ENCODE measurements at regions not wholly inside any gene's neighbourhood (a gene's known extent, or its start where the extent isn't known, plus 50 kb on each side); places are given as distances from the start of the nearest gene placed in this dataset.

DNA sequence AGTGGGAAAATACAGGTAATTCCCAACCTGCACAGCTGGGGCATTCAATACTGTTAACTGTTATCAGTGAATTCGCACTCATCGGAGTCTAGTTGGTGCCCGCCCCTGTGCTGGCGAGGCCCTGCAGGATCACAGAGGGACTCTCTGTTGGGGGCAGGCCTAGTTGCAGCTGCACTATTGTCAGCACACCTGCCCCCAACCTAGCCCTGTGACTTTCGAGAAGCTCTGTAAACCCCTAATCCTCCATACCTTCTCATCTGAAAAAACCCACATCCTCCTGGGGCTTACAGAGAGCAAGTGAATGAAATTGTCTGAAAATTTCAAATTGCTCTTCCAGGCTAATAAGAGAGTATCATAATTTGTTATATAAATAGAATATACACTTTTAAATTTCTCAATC, 132.2 kb upstream of the NUDT4 start:
- Mint-ChIP-seq H3K4me3 (peak overlapping the region; percentile 40), H3K4me1 (ENCODE audit: low read depth) (peaks cover 48% of the 10 kb centered on the region), H3K9me3 (no peaks in the 10 kb centered on the region), H3K27me3 (no peaks in the 10 kb centered on the region), H3K36me3 (ENCODE audit: low read depth) (no peaks in the 10 kb centered on the region), H3K27ac (peak overlapping the region; percentile 92)
- ATAC-seq (peak; percentile 93), DNase-seq (peak; percentile 82)
- POLR2A ChIA-PET, result interaction anchor here (1.6 kb wide), 1 partner anchor 133 kb away, joined by 4 read pairs; no protein-coding TSS in a partner anchor
- TF ChIP-seq, protein P1, sequence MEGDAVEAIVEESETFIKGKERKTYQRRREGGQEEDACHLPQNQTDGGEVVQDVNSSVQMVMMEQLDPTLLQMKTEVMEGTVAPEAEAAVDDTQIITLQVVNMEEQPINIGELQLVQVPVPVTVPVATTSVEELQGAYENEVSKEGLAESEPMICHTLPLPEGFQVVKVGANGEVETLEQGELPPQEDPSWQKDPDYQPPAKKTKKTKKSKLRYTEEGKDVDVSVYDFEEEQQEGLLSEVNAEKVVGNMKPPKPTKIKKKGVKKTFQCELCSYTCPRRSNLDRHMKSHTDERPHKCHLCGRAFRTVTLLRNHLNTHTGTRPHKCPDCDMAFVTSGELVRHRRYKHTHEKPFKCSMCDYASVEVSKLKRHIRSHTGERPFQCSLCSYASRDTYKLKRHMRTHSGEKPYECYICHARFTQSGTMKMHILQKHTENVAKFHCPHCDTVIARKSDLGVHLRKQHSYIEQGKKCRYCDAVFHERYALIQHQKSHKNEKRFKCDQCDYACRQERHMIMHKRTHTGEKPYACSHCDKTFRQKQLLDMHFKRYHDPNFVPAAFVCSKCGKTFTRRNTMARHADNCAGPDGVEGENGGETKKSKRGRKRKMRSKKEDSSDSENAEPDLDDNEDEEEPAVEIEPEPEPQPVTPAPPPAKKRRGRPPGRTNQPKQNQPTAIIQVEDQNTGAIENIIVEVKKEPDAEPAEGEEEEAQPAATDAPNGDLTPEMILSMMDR (IDR thresholded peaks at IDR 0.05), result no peak
- CTCF ChIA-PET, result interaction anchor here (1.0 to 2.0 kb wide), 2 partner anchors 122 to 148 kb away, joined by 3 to 5 read pairs; no protein-coding TSS in a partner anchor
- intact Hi-C loops (cut with micrococcal nuclease), result no loop called here

DNA sequence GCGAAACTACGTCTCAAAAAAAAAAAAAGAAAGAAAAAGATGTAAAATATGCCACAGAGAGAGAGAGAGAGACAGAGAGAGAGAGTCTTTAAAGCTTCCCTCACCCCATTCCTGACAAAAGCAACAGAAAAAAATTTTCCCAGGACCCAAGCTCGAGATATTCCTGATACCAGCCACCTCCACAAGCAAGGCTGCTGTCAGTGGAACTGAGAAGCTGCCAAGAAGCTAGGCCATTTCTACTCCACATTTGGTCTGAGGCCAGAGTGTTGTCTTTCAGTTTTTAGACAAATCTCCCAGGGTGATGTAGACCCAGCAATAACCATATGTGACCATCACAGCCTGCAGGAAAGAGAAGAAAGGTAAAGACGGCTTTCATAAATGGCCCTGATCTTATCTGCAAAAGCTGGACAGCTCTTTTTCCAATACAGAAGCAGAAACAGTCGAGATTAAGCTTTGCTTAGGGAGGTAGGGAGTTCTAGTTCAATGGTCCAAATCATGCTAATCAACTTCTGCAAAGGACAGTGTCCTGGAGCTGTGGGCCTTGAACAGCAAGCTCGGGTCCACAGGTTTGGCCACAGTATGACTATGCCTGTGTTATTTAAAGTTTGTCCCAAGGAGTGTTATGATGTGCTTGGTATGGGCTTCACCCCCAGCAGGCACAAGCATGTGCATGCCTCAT, 130.3 kb upstream of the NUDT4 start:
- POLR2A ChIA-PET, result no interaction called here
- DNase-seq (no peak), ATAC-seq (no peak)
- intact Hi-C loops (cut with micrococcal nuclease), result no loop called here
- peaks cover 48% of the 10 kb centered on the region for H3K4me1 Mint-ChIP-seq (ENCODE audit: low read depth)
- H3K4me3 Mint-ChIP-seq, result no peak overlapping the region
- no peaks in the 10 kb centered on the region for H3K36me3 Mint-ChIP-seq (ENCODE audit: low read depth)
- CTCF ChIA-PET, result no interaction called here
- TF ChIP-seq, protein P1 (IDR thresholded peaks at IDR 0.05), result no peak
- H3K9me3 Mint-ChIP-seq, result no peaks in the 10 kb centered on the region
- no peaks in the 10 kb centered on the region for H3K27me3 Mint-ChIP-seq
- H3K27ac Mint-ChIP-seq, result no peak overlapping the region

DNA sequence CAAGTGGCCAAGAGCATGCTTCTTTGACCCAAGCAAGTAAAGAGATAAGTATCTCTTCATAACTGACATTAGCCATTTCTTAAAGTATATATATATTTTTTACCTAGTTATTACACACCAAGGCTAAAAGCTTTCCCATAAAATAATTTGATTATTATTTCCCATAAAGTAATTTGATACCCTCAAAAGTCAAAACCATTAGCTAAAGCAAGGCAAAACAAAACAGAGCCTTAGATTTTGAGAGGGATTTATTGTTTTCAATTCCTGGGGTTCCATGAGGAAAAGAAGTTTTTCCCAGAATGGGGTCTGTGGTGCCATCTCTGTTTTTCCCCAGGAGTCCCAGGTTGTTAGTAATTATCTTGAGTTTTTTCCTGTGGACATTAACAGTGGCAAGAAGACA, 125.5 kb upstream of the NUDT4 start:
- CTCF ChIA-PET, result interaction anchor here (1.0 kb wide), 1 partner anchor 264 kb away, joined by 3 read pairs; no protein-coding TSS in a partner anchor
- Mint-ChIP-seq H3K9me3 (peaks cover 20% of the 10 kb centered on the region), H3K27me3 (no peaks in the 10 kb centered on the region), H3K27ac (no peak overlapping the region), H3K36me3 (ENCODE audit: low read depth) (peaks cover 6% of the 10 kb centered on the region), H3K4me3 (no peak overlapping the region), H3K4me1 (ENCODE audit: low read depth) (peaks cover 19% of the 10 kb centered on the region)
- POLR2A ChIA-PET, result no interaction called here
- intact Hi-C loops (cut with micrococcal nuclease), result no loop called here
- TF ChIP-seq, protein P1 (IDR thresholded peaks at IDR 0.05), result no peak
- no peak for DNase-seq
- ATAC-seq, result no peak

DNA sequence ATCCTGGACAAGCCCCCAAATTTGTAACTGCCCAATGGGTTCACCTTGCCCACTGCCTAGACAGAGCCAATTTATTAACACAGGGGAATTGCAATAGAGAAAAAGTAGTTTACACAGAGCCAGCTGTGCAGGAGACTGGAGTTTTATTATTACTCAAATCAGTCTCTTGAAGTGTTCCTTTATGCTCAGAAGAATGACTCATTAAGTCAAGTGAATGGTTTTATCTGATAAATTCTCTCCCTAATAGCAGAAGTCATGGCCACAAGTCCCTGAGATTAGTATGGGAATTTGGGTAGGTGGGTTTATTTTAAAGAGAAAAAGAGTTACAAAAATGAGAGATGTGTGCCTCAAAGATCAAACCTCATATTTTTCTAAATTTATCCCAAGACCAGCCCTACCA, 122.8 kb upstream of the NUDT4 start:
- no peak for DNase-seq
- intact Hi-C loops (cut with micrococcal nuclease), result no loop called here
- Mint-ChIP-seq H3K9me3 (peaks cover 20% of the 10 kb centered on the region), H3K27me3 (no peaks in the 10 kb centered on the region), H3K36me3 (ENCODE audit: low read depth) (peaks cover 6% of the 10 kb centered on the region), H3K4me1 (ENCODE audit: low read depth) (peaks cover under 1% of the 10 kb centered on the region), H3K27ac (no peak overlapping the region), H3K4me3 (no peak overlapping the region)
- POLR2A ChIA-PET, result no interaction called here
- ATAC-seq, result no peak
- CTCF ChIA-PET, result interaction anchor here (2.5 kb wide), 1 partner anchor 157 kb away, joined by 5 read pairs; no protein-coding TSS in a partner anchor
- TF ChIP-seq, protein P1 (IDR thresholded peaks at IDR 0.05), result no peak

DNA sequence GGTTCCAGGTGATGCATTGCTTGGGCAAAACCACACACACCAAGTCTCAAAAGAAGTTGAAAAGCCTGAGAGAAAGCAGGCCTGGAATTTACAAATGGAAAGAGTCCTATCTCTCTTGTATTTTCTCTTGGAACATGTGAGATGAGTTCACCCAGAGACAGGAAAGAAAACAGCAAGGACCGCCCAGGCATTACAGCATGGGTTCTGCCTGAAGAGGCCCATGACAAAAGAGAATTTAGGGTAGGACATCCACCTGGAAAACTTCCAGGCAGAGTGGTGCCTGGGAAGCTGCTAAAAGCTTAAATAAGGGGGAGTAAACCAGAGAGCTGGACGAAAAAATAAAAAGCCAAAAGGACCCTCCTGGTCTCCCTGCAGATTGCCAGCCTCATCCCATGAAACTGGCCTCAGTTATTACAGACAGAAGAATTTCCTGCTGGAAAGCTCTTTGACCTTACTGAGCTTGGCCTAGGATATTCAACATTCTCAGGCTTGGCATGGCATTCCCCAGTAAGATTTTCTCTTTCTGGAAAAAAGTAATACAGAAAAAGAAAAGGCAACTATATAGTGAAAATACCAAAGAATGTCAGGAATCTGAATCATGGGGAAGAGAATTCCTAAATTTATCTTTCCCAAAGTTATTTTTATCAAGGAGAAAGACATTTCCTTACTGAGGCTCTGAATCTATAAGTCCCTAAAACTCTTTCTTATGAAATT, 121.3 kb upstream of the NUDT4 start:
- intact Hi-C loops (cut with micrococcal nuclease), result no loop called here
- Mint-ChIP-seq H3K27me3 (no peaks in the 10 kb centered on the region), H3K9me3 (peaks cover 20% of the 10 kb centered on the region), H3K27ac (no peak overlapping the region), H3K4me3 (no peak overlapping the region), H3K4me1 (ENCODE audit: low read depth) (no peaks in the 10 kb centered on the region), H3K36me3 (ENCODE audit: low read depth) (peaks cover 6% of the 10 kb centered on the region)
- CTCF ChIA-PET, result interaction anchor here (0.8 to 2.5 kb wide), 3 partner anchors 41 to 158 kb away, joined by 3 to 5 read pairs (median 3); no protein-coding TSS in a partner anchor
- no peak for DNase-seq
- POLR2A ChIA-PET, result no interaction called here
- TF ChIP-seq, protein P1 (IDR thresholded peaks at IDR 0.05), result no peak
- no peak for ATAC-seq
